ENCODE measurements at regions not wholly inside any gene's neighbourhood (a gene's known extent, or its start where the extent isn't known, plus 50 kb on each side); places are given as distances from the start of the nearest gene placed in this dataset.

DNA sequence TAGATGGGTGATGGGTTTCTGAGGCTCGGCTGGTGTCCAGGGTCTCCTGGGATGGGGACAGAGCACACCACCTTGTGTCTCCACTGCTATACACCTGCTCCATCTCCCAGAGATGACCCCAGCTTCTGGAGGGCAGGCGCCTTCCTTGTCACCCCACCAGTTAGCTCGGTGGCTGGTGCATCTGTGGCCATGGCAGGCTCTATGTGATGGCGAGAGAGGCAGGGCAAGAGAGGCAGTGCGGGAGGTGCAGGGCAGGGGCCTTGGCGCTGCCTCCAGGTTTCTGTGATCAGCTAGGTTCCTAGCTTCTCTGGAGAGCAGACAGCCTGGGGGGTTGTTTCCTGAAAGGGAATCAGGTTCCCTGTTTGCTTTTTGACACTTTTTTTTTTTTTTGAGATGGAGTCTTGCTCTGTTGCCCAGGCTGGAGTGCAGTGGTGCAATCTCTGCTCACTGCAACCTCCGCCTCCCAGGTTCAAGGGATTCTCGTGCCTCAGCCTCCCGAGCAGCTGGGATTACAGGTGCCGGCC, 69.0 kb upstream of the ZNF536 start:
- DNase-seq, result no peak
- no peaks in the 10 kb centered on the region for H3K9me3 ChIP-seq
- intact Hi-C loops (cut with DNase I), result no loop called here
- H3K27ac ChIP-seq, result no peak overlapping the region
- no peak for TF ChIP-seq POLR2A (IDR thresholded peaks at IDR 0.05)
- TF ChIP-seq, protein P1, sequence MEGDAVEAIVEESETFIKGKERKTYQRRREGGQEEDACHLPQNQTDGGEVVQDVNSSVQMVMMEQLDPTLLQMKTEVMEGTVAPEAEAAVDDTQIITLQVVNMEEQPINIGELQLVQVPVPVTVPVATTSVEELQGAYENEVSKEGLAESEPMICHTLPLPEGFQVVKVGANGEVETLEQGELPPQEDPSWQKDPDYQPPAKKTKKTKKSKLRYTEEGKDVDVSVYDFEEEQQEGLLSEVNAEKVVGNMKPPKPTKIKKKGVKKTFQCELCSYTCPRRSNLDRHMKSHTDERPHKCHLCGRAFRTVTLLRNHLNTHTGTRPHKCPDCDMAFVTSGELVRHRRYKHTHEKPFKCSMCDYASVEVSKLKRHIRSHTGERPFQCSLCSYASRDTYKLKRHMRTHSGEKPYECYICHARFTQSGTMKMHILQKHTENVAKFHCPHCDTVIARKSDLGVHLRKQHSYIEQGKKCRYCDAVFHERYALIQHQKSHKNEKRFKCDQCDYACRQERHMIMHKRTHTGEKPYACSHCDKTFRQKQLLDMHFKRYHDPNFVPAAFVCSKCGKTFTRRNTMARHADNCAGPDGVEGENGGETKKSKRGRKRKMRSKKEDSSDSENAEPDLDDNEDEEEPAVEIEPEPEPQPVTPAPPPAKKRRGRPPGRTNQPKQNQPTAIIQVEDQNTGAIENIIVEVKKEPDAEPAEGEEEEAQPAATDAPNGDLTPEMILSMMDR (IDR thresholded peaks at IDR 0.05), result no peak
- no peaks in the 10 kb centered on the region for H3K36me3 ChIP-seq
- no peaks in the 10 kb centered on the region for H3K4me1 ChIP-seq
- no peak overlapping the region for H3K4me3 ChIP-seq
- no peaks in the 10 kb centered on the region for H3K27me3 ChIP-seq
- WGBS, 2 donors, result 75 to 88% methylated on average over 4 to 5 of the region's 10 CpGs

DNA sequence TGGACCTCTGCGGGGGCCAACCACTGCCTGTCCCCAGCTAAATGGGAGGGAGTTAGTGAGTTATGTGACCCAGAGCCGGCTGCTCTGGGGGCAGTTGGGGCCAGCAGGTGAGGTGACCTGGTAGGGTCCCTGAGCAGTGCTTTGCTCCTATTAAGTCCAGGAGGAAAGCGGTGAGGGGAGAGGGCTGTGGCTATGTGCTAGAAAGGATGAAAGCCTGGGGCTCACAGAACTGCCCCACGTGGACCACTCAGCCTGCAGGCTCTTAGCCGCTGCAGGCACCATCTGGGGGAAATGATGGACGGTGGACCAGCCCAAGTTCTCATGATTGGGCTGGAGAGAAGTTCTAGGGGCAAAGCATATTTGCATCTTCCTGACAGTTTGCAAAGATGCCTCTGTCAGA, 67.6 kb upstream of the ZNF536 start:
- Histone ChIP-seq H3K4me3 (no peak overlapping the region), H3K27ac (no peak overlapping the region), H3K27me3 (no peaks in the 10 kb centered on the region), H3K9me3 (no peaks in the 10 kb centered on the region), H3K4me1 (no peaks in the 10 kb centered on the region), H3K36me3 (no peaks in the 10 kb centered on the region)
- TF ChIP-seq POLR2A (IDR thresholded peaks at IDR 0.05), result no peak
- TF ChIP-seq, protein P1 (IDR thresholded peaks at IDR 0.05), result no peak
- WGBS, 2 donors, result 38 to 80% methylated on average over 1 to 2 of the region's 6 CpGs
- no peak for DNase-seq
- intact Hi-C loops (cut with DNase I), result no loop called here

GRCh38 chr19:30305346-30306060, 66.7 kb upstream of the ZNF536 start:
- DNase-seq, result no peak
- no peaks in the 10 kb centered on the region for H3K36me3 ChIP-seq
- no peaks in the 10 kb centered on the region for H3K4me1 ChIP-seq
- no peaks in the 10 kb centered on the region for H3K9me3 ChIP-seq
- no peak overlapping the region for H3K27ac ChIP-seq
- intact Hi-C loops (cut with DNase I), result no loop called here
- no peaks in the 10 kb centered on the region for H3K27me3 ChIP-seq
- no peak for TF ChIP-seq POLR2A (IDR thresholded peaks at IDR 0.05)
- TF ChIP-seq, protein P1 (IDR thresholded peaks at IDR 0.05), result no peak
- no peak overlapping the region for H3K4me3 ChIP-seq
- WGBS, 2 donors, result 57 to 58% methylated on average over 5 of the region's 9 CpGs

DNA sequence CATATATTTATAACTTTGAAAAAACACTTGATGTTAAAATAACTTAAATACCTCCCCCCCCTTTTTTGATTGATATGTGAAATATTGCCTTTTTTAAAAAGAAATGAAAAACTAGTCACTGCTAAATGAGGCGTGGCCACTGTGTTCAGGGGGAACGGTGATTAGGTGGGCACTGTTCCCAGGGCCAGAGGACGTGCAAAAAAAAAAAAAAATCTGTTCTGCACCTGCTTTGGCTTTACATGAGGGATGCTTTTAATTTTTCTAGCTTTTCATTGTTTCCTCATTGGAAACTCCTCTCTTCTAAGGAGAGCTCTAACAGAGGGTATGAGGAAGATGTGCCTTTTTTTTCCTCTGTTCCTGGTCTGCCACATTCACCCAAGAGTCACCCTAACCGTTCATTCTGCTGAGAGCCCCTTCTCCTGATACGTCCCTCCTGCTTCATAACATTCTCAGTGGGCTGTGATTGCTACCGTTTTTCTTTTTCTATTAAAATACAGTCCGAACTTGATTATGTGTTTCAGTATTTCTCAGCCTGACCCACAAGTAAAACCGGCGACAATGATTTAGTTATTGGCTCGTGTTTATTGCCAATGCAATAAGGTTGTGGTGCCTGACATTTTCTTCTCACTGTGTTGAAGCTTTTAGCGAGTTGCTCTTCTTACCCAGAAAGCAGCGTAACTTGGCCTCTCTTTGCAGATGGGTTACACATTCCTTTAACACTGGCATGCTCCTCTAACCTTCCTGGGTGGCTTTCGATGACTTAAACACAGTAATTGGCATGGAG, 64.8 kb upstream of the ZNF536 start:
- intact Hi-C loops (cut with DNase I), result no loop called here
- no peaks in the 10 kb centered on the region for H3K36me3 ChIP-seq
- no peaks in the 10 kb centered on the region for H3K4me1 ChIP-seq
- no peak overlapping the region for H3K27ac ChIP-seq
- no peak overlapping the region for H3K4me3 ChIP-seq
- 48 to 57% methylated on average over 13 of the region's 13 CpGs for WGBS, 2 donors
- no peaks in the 10 kb centered on the region for H3K27me3 ChIP-seq
- TF ChIP-seq, protein P1 (IDR thresholded peaks at IDR 0.05), result no peak
- no peak for TF ChIP-seq POLR2A (IDR thresholded peaks at IDR 0.05)
- H3K9me3 ChIP-seq, result no peaks in the 10 kb centered on the region
- no peak for DNase-seq

DNA sequence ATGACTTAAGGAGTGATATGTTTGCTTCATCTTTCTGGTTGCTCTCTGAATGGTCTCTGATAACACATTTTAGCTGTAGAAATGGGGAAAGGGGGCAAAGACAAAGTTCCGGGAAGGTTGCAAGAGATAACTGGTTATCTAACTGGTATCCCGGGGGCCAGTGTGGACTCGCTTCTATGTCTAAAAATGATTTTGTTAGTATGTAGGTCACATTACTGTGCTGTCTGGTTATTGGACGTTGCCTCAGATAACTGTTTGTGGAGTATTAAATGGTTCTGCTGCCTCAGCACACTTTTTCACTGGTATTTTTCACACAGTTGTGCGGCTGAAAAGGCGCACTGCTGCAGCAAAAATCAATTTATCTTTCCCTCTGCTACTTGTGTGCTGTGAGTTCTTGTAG, 63.0 kb upstream of the ZNF536 start:
- no peak for DNase-seq
- Histone ChIP-seq H3K9me3 (no peaks in the 10 kb centered on the region), H3K27ac (no peak overlapping the region), H3K4me3 (no peak overlapping the region), H3K36me3 (no peaks in the 10 kb centered on the region), H3K27me3 (no peaks in the 10 kb centered on the region), H3K4me1 (no peaks in the 10 kb centered on the region)
- TF ChIP-seq, protein P1 (IDR thresholded peaks at IDR 0.05), result no peak
- no peak for TF ChIP-seq POLR2A (IDR thresholded peaks at IDR 0.05)
- intact Hi-C loops (cut with DNase I), result no loop called here
- 42 to 50% methylated on average over 6 of the region's 6 CpGs for WGBS, 2 donors

Measured in esophagus squamous epithelium (tissue), 5 donors.